ENCODE measurements at regions not wholly inside any gene's neighbourhood (a gene's known extent, or its start where the extent isn't known, plus 50 kb on each side); places are given as distances from the start of the nearest gene placed in this dataset.
"Not testable (repeated sequence)": the region's sequence is repeated elsewhere in the genome, so short reads cannot be mapped to it uniquely, and the experiment has no call there.

- DNase-seq = no peak
- Histone ChIP-seq H3K4me3 (ENCODE audit: control insufficient read depth in 1 of 2, extremely low read depth in 1 of 2, low read length in 1 of 2) (no peak overlapping the region), H3K4me1 (ENCODE audit: control insufficient read depth in 1 of 2, extremely low read depth in 1 of 2, insufficient read depth in 2 of 2, low read length in 2 of 2) (no peaks in the 10 kb centered on the region), H3K9me3 (no peaks in the 10 kb centered on the region), H3K27ac (ENCODE audit: low read length) (no peak overlapping the region), H3K27me3 (replicated peaks in 1 of 2; ENCODE audit: control insufficient read depth in 2 of 2, extremely low read depth in 1 of 2, insufficient read depth in 2 of 2, low read length in 1 of 2) (no peaks in the 10 kb centered on the region), H3K36me3 (ENCODE audit: control insufficient read depth in 2 of 2, extremely low read depth in 1 of 2, insufficient read depth in 1 of 2, low read length in 1 of 2) (no peaks in the 10 kb centered on the region)
- 50% methylated on average over 1 of the region's 2 CpGs for WGBS (ENCODE audit: insufficient coverage)
- Mint-ChIP-seq H3K9me3 (peaks cover 0 to 2% (median 0%) of the 10 kb centered on the region in 3 donors), H3K36me3 (no peaks in the 10 kb centered on the region), H3K27ac (no peak overlapping the region), H3K27me3 (no peaks in the 10 kb centered on the region), H3K4me1 (no peaks in the 10 kb centered on the region), H3K4me3 (no peak overlapping the region)
- no peak for ATAC-seq (replicated peaks in 1 of 4)
- ChIA-PET POLR2A (no interaction called here), CTCF (no interaction called here)
Measured at GRCh38 chr9:28135549-28135948, 562.3 kb upstream of the C9orf72 start.

GRCh38 chr9:28136113-28136512 lies 562.8 kb upstream of the C9orf72 start:
- Histone ChIP-seq H3K4me1 (ENCODE audit: control insufficient read depth in 1 of 2, extremely low read depth in 1 of 2, insufficient read depth in 2 of 2, low read length in 2 of 2) (no peaks in the 10 kb centered on the region), H3K36me3 (ENCODE audit: control insufficient read depth in 2 of 2, extremely low read depth in 1 of 2, insufficient read depth in 1 of 2, low read length in 1 of 2) (no peaks in the 10 kb centered on the region), H3K27ac (ENCODE audit: low read length) (no peak overlapping the region), H3K27me3 (replicated peaks in 1 of 2; ENCODE audit: control insufficient read depth in 2 of 2, extremely low read depth in 1 of 2, insufficient read depth in 2 of 2, low read length in 1 of 2) (no peaks in the 10 kb centered on the region), H3K4me3 (ENCODE audit: control insufficient read depth in 1 of 2, extremely low read depth in 1 of 2, low read length in 1 of 2) (no peak overlapping the region), H3K9me3 (no peaks in the 10 kb centered on the region)
- WGBS (ENCODE audit: insufficient coverage) = no CpG with 5 or more reads among the region's 2 CpGs
- H3K4me1 Mint-ChIP-seq = no peaks in the 10 kb centered on the region
- H3K27ac Mint-ChIP-seq = no peak overlapping the region
- ChIA-PET CTCF (no interaction called here), POLR2A (no interaction called here)
- H3K36me3 Mint-ChIP-seq = no peaks in the 10 kb centered on the region
- H3K4me3 Mint-ChIP-seq = no peak overlapping the region
- DNase-seq (no peak), ATAC-seq (replicated peaks in 1 of 4) (no peak)
- peaks cover 0 to 2% (median 0%) of the 10 kb centered on the region in 3 donors for H3K9me3 Mint-ChIP-seq
- H3K27me3 Mint-ChIP-seq = no peaks in the 10 kb centered on the region

GRCh38 chr9:28147430-28147829 lies 574.1 kb upstream of the C9orf72 start:
- H3K27me3 Mint-ChIP-seq; H3K36me3 ChIP-seq (ENCODE audit: control insufficient read depth in 2 of 2, extremely low read depth in 1 of 2, insufficient read depth in 1 of 2, low read length in 1 of 2); DNase-seq; POLR2A ChIA-PET; H3K4me1 ChIP-seq (ENCODE audit: control insufficient read depth in 1 of 2, extremely low read depth in 1 of 2, insufficient read depth in 2 of 2, low read length in 2 of 2); H3K27ac ChIP-seq (ENCODE audit: low read length); ATAC-seq (replicated peaks in 1 of 4); H3K36me3 Mint-ChIP-seq; H3K27ac Mint-ChIP-seq; H3K27me3 ChIP-seq (replicated peaks in 1 of 2; ENCODE audit: control insufficient read depth in 2 of 2, extremely low read depth in 1 of 2, insufficient read depth in 2 of 2, low read length in 1 of 2); CTCF ChIA-PET; H3K4me1 Mint-ChIP-seq; H3K9me3 ChIP-seq; H3K4me3 ChIP-seq (ENCODE audit: control insufficient read depth in 1 of 2, extremely low read depth in 1 of 2, low read length in 1 of 2); H3K9me3 Mint-ChIP-seq; H3K4me3 Mint-ChIP-seq: not testable (repeated sequence)
- WGBS (ENCODE audit: insufficient coverage) = 81% methylated on average over 5 of the region's 15 CpGs

- WGBS (ENCODE audit: insufficient coverage) = 93% methylated on average over 15 of the region's 18 CpGs
- H3K36me3 ChIP-seq (ENCODE audit: control insufficient read depth in 2 of 2, extremely low read depth in 1 of 2, insufficient read depth in 1 of 2, low read length in 1 of 2); CTCF ChIA-PET: not testable (repeated sequence)
Measured at GRCh38 chr9:28147923-28148597, 574.8 kb upstream of the C9orf72 start.

GRCh38 chr9:28149361-28150050 lies 576.2 kb upstream of the C9orf72 start:
- H3K9me3 ChIP-seq; H3K27ac Mint-ChIP-seq; H3K4me3 ChIP-seq (ENCODE audit: control insufficient read depth in 1 of 2, extremely low read depth in 1 of 2, low read length in 1 of 2); CTCF ChIA-PET; H3K27me3 Mint-ChIP-seq; H3K27me3 ChIP-seq (replicated peaks in 1 of 2; ENCODE audit: control insufficient read depth in 2 of 2, extremely low read depth in 1 of 2, insufficient read depth in 2 of 2, low read length in 1 of 2); DNase-seq; H3K4me3 Mint-ChIP-seq; H3K36me3 Mint-ChIP-seq; POLR2A ChIA-PET; ATAC-seq (replicated peaks in 1 of 4); H3K27ac ChIP-seq (ENCODE audit: low read length); H3K36me3 ChIP-seq (ENCODE audit: control insufficient read depth in 2 of 2, extremely low read depth in 1 of 2, insufficient read depth in 1 of 2, low read length in 1 of 2); H3K4me1 Mint-ChIP-seq; H3K9me3 Mint-ChIP-seq; H3K4me1 ChIP-seq (ENCODE audit: control insufficient read depth in 1 of 2, extremely low read depth in 1 of 2, insufficient read depth in 2 of 2, low read length in 2 of 2): not testable (repeated sequence)
- 86% methylated on average over 25 of the region's 36 CpGs for WGBS (ENCODE audit: insufficient coverage)

More at GRCh38 chr9:28147923-28148597, 574.8 kb upstream of the C9orf72 start:
- H3K27me3 Mint-ChIP-seq; POLR2A ChIA-PET; H3K27ac ChIP-seq (ENCODE audit: low read length); H3K36me3 Mint-ChIP-seq; H3K27me3 ChIP-seq (replicated peaks in 1 of 2; ENCODE audit: control insufficient read depth in 2 of 2, extremely low read depth in 1 of 2, insufficient read depth in 2 of 2, low read length in 1 of 2); H3K4me1 Mint-ChIP-seq; H3K9me3 ChIP-seq; ATAC-seq (replicated peaks in 1 of 4); H3K4me3 ChIP-seq (ENCODE audit: control insufficient read depth in 1 of 2, extremely low read depth in 1 of 2, low read length in 1 of 2); H3K27ac Mint-ChIP-seq; H3K9me3 Mint-ChIP-seq; DNase-seq; H3K4me3 Mint-ChIP-seq; H3K4me1 ChIP-seq (ENCODE audit: control insufficient read depth in 1 of 2, extremely low read depth in 1 of 2, insufficient read depth in 2 of 2, low read length in 2 of 2): not testable (repeated sequence)

- ATAC-seq (replicated peaks in 1 of 4) = no peak
- no peaks in the 10 kb centered on the region for H3K27me3 Mint-ChIP-seq
- peaks cover 0 to 4% (median 4%) of the 10 kb centered on the region in 3 donors for H3K9me3 Mint-ChIP-seq
- CTCF ChIA-PET = no interaction called here
- POLR2A ChIA-PET = no interaction called here
- Histone ChIP-seq H3K36me3 (ENCODE audit: control insufficient read depth in 2 of 2, extremely low read depth in 1 of 2, insufficient read depth in 1 of 2, low read length in 1 of 2) (no peaks in the 10 kb centered on the region), H3K9me3 (no peaks in the 10 kb centered on the region), H3K4me1 (ENCODE audit: control insufficient read depth in 1 of 2, extremely low read depth in 1 of 2, insufficient read depth in 2 of 2, low read length in 2 of 2) (no peaks in the 10 kb centered on the region), H3K4me3 (ENCODE audit: control insufficient read depth in 1 of 2, extremely low read depth in 1 of 2, low read length in 1 of 2) (no peak overlapping the region), H3K27ac (ENCODE audit: low read length) (no peak overlapping the region), H3K27me3 (replicated peaks in 1 of 2; ENCODE audit: control insufficient read depth in 2 of 2, extremely low read depth in 1 of 2, insufficient read depth in 2 of 2, low read length in 1 of 2) (no peaks in the 10 kb centered on the region)
- DNase-seq = no peak
- no peak overlapping the region for H3K27ac Mint-ChIP-seq
- H3K4me3 Mint-ChIP-seq = no peak overlapping the region
- no peaks in the 10 kb centered on the region for H3K4me1 Mint-ChIP-seq
- no peaks in the 10 kb centered on the region for H3K36me3 Mint-ChIP-seq
Measured at GRCh38 chr9:28155067-28155466, 581.8 kb upstream of the C9orf72 start.

- no peak overlapping the region for H3K27ac Mint-ChIP-seq
- ATAC-seq (replicated peaks in 1 of 4) (no peak), DNase-seq (no peak)
- no peaks in the 10 kb centered on the region for H3K27me3 ChIP-seq (replicated peaks in 1 of 2; ENCODE audit: control insufficient read depth in 2 of 2, extremely low read depth in 1 of 2, insufficient read depth in 2 of 2, low read length in 1 of 2)
- no peak overlapping the region for H3K4me3 Mint-ChIP-seq
- no peaks in the 10 kb centered on the region for H3K4me1 ChIP-seq (ENCODE audit: control insufficient read depth in 1 of 2, extremely low read depth in 1 of 2, insufficient read depth in 2 of 2, low read length in 2 of 2)
- H3K4me1 Mint-ChIP-seq = no peaks in the 10 kb centered on the region
- H3K27me3 Mint-ChIP-seq = no peaks in the 10 kb centered on the region
- ChIA-PET CTCF (no interaction called here), POLR2A (no interaction called here)
- WGBS (ENCODE audit: insufficient coverage) = no CpG with 5 or more reads among the region's 2 CpGs
- H3K36me3 Mint-ChIP-seq = no peaks in the 10 kb centered on the region
- no peaks in the 10 kb centered on the region for H3K36me3 ChIP-seq (ENCODE audit: control insufficient read depth in 2 of 2, extremely low read depth in 1 of 2, insufficient read depth in 1 of 2, low read length in 1 of 2)
- no peak overlapping the region for H3K4me3 ChIP-seq (ENCODE audit: control insufficient read depth in 1 of 2, extremely low read depth in 1 of 2, low read length in 1 of 2)
- no peaks in the 10 kb centered on the region for H3K9me3 ChIP-seq
- H3K9me3 Mint-ChIP-seq = peaks cover 0 to 8% (median 4%) of the 10 kb centered on the region in 3 donors
- H3K27ac ChIP-seq (ENCODE audit: low read length) = no peak overlapping the region
Measured at GRCh38 chr9:28155671-28156070, 582.4 kb upstream of the C9orf72 start.

Measured in T-cell (primary cell).